ENCODE measurements at regions not wholly inside any gene's neighbourhood (a gene's known extent, or its start where the extent isn't known, plus 50 kb on each side); places are given as distances from the start of the nearest gene placed in this dataset.
A peak's percentile ranks its signal among the peaks of the same experiment; 100 is the strongest.

GRCh38 chr6:40903456-40903855, 135.6 kb downstream of the UNC5CL start:
- H3K4me1 ChIP-seq (ENCODE audit: control insufficient read depth, extremely low read depth, insufficient read depth, low read length): no peaks in the 10 kb centered on the region

DNA sequence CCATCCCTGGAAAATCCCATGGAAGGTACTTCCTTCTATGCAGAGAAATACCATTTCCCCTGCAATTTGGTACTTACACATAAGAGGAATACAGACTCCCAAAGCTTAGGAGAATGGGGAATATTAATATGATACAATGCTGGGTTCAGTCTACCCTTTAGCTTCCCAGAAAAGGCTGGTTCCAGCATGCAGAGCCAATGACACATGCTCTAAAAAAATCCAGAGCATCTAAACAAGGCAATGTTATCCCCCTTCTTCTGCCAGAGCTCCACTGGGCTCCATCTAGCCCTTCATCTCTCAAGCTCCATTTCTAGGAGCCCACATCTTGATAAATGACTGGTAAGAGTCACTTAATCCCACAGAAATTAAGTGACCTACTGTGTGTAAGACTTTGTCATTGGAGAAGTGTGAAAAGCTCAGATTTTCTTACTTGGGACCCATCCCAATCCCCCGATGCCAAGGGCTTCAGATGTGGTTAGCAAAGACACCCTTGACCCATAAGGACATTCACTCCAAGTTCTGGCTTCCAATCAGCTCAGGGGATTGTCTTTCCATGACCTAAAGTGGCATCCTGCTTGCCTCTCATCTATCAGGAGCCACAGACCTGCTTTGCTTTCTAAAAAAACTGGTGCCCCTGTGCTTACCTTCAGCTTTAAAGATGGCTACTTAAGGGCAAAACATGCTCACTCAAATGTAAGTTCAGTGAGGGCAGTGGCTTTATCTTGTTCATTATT, 137.5 kb downstream of the UNC5CL start:
- no peak for DNase-seq (ENCODE audit: low read depth in 2 of 2)
- Histone ChIP-seq H3K9me3 (ENCODE audit: control insufficient read depth, insufficient read depth, low read depth, low read length) (no peaks in the 10 kb centered on the region), H3K9ac (ENCODE audit: insufficient read depth, low read length) (no peak overlapping the region), H3K4me3 (replicated peaks in 1 of 4; ENCODE audit: control extremely low read depth in 1 of 4, insufficient read depth in 1 of 4, low read depth in 3 of 4, low read length in 4 of 4) (no peak overlapping the region), H3K79me2 (ENCODE audit: control insufficient read depth, insufficient read depth, low read length) (no peaks in the 10 kb centered on the region), H4K20me1 (ENCODE audit: control insufficient read depth, extremely low read depth, insufficient read depth, low read length) (no peaks in the 10 kb centered on the region), H3K36me3 (ENCODE audit: control insufficient read depth, insufficient read depth, low read length) (no peaks in the 10 kb centered on the region), H3K4me1 (ENCODE audit: control insufficient read depth, extremely low read depth, insufficient read depth, low read length) (no peaks in the 10 kb centered on the region), H3K27ac (ENCODE audit: insufficient read depth, low read length) (no peak overlapping the region), H3K4me2 (ENCODE audit: extremely low read depth, insufficient read depth, low read length) (no peak overlapping the region), H3K27me3 (ENCODE audit: control insufficient read depth, insufficient read depth, low read length) (no peaks in the 10 kb centered on the region), H2AFZ (ENCODE audit: low read length) (no peak overlapping the region)
- TF ChIP-seq, protein P1, sequence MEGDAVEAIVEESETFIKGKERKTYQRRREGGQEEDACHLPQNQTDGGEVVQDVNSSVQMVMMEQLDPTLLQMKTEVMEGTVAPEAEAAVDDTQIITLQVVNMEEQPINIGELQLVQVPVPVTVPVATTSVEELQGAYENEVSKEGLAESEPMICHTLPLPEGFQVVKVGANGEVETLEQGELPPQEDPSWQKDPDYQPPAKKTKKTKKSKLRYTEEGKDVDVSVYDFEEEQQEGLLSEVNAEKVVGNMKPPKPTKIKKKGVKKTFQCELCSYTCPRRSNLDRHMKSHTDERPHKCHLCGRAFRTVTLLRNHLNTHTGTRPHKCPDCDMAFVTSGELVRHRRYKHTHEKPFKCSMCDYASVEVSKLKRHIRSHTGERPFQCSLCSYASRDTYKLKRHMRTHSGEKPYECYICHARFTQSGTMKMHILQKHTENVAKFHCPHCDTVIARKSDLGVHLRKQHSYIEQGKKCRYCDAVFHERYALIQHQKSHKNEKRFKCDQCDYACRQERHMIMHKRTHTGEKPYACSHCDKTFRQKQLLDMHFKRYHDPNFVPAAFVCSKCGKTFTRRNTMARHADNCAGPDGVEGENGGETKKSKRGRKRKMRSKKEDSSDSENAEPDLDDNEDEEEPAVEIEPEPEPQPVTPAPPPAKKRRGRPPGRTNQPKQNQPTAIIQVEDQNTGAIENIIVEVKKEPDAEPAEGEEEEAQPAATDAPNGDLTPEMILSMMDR (conservative IDR thresholded peaks at IDR 0.05 in 1 of 2, IDR thresholded peaks at IDR 0.05 in 1 of 2; ENCODE audit: low read depth in 1 of 2, low read length in 2 of 2): no peak
- no peak for TF ChIP-seq EZH2 (IDR thresholded peaks at IDR 0.05; ENCODE audit: low read length, missing control alignments)

More at GRCh38 chr6:40903456-40903855, 135.6 kb downstream of the UNC5CL start:
- peak in 1 of 2 donors; percentile 60 for DNase-seq (ENCODE audit: low read depth in 2 of 2)
- Histone ChIP-seq H3K9me3 (ENCODE audit: control insufficient read depth, insufficient read depth, low read depth, low read length) (no peaks in the 10 kb centered on the region), H4K20me1 (ENCODE audit: control insufficient read depth, extremely low read depth, insufficient read depth, low read length) (no peaks in the 10 kb centered on the region), H3K36me3 (ENCODE audit: control insufficient read depth, insufficient read depth, low read length) (no peaks in the 10 kb centered on the region), H3K27ac (ENCODE audit: insufficient read depth, low read length) (no peak overlapping the region), H3K4me3 (replicated peaks in 1 of 4; ENCODE audit: control extremely low read depth in 1 of 4, insufficient read depth in 1 of 4, low read depth in 3 of 4, low read length in 4 of 4) (no peak overlapping the region), H3K79me2 (ENCODE audit: control insufficient read depth, insufficient read depth, low read length) (no peaks in the 10 kb centered on the region), H3K9ac (ENCODE audit: insufficient read depth, low read length) (no peak overlapping the region), H2AFZ (ENCODE audit: low read length) (no peak overlapping the region), H3K4me2 (ENCODE audit: extremely low read depth, insufficient read depth, low read length) (no peak overlapping the region), H3K27me3 (ENCODE audit: control insufficient read depth, insufficient read depth, low read length) (no peaks in the 10 kb centered on the region)
- TF ChIP-seq, protein P1 (conservative IDR thresholded peaks at IDR 0.05 in 1 of 2, IDR thresholded peaks at IDR 0.05 in 1 of 2; ENCODE audit: low read depth in 1 of 2, low read length in 2 of 2): no peak
- TF ChIP-seq EZH2 (IDR thresholded peaks at IDR 0.05; ENCODE audit: low read length, missing control alignments): no peak

- peak in 1 of 2 donors; percentile 12 for DNase-seq (ENCODE audit: low read depth in 2 of 2)
- no peak overlapping the region for H3K4me3 ChIP-seq (replicated peaks in 1 of 4; ENCODE audit: control extremely low read depth in 1 of 4, insufficient read depth in 1 of 4, low read depth in 3 of 4, low read length in 4 of 4)
- H3K9me3 ChIP-seq (ENCODE audit: control insufficient read depth, insufficient read depth, low read depth, low read length): no peaks in the 10 kb centered on the region
- no peaks in the 10 kb centered on the region for H3K4me1 ChIP-seq (ENCODE audit: control insufficient read depth, extremely low read depth, insufficient read depth, low read length)
- no peak overlapping the region for H3K27ac ChIP-seq (ENCODE audit: insufficient read depth, low read length)
- TF ChIP-seq, protein P1 (conservative IDR thresholded peaks at IDR 0.05 in 1 of 2, IDR thresholded peaks at IDR 0.05 in 1 of 2; ENCODE audit: low read depth in 1 of 2, low read length in 2 of 2): no peak
- TF ChIP-seq EZH2 (IDR thresholded peaks at IDR 0.05; ENCODE audit: low read length, missing control alignments): no peak
- H3K36me3 ChIP-seq (ENCODE audit: control insufficient read depth, insufficient read depth, low read length): no peaks in the 10 kb centered on the region
- no peaks in the 10 kb centered on the region for H3K79me2 ChIP-seq (ENCODE audit: control insufficient read depth, insufficient read depth, low read length)
- H3K9ac ChIP-seq (ENCODE audit: insufficient read depth, low read length): no peak overlapping the region
- no peak overlapping the region for H3K4me2 ChIP-seq (ENCODE audit: extremely low read depth, insufficient read depth, low read length)
- no peaks in the 10 kb centered on the region for H4K20me1 ChIP-seq (ENCODE audit: control insufficient read depth, extremely low read depth, insufficient read depth, low read length)
- H3K27me3 ChIP-seq (ENCODE audit: control insufficient read depth, insufficient read depth, low read length): no peaks in the 10 kb centered on the region
- no peak overlapping the region for H2AFZ ChIP-seq (ENCODE audit: low read length)
These were observed 138.2 kb downstream of the UNC5CL start for GRCh38 chr6:40900791-40901190.

All from fibroblast of lung (primary cell).